ENCODE measurements at regions not wholly inside any gene's neighbourhood (a gene's known extent, or its start where the extent isn't known, plus 50 kb on each side); places are given as distances from the start of the nearest gene placed in this dataset.

- no peaks in the 10 kb centered on the region for H3K9me2 ChIP-seq (ENCODE audit: low read depth, low read length)
- no peaks in the 10 kb centered on the region for H3F3A ChIP-seq (ENCODE audit: insufficient read depth, low read length)
- H3K4me3 ChIP-seq (ENCODE audit: low read depth, low read length, poor library complexity, severe bottlenecking) = no peak overlapping the region
- H3K4me1 ChIP-seq (ENCODE audit: insufficient read depth, low read length, severe bottlenecking) = no peaks in the 10 kb centered on the region
- no peak overlapping the region for H3K9ac ChIP-seq (ENCODE audit: low read length)
- H3K9me3 ChIP-seq (ENCODE audit: low read length) = no peaks in the 10 kb centered on the region
- TF ChIP-seq CTCF (IDR thresholded peaks at IDR 0.05; ENCODE audit: low read length) (no peak), EZH2 (IDR thresholded peaks at IDR 0.05; ENCODE audit: borderline replicate concordance, low read length) (no peak)
- H3K27me3 ChIP-seq (ENCODE audit: insufficient read depth, low read length) = no peaks in the 10 kb centered on the region
- H2AFZ ChIP-seq (ENCODE audit: low read length) = no peak overlapping the region
- no peak overlapping the region for H3K4me2 ChIP-seq (ENCODE audit: low read length)
- H4K20me1 ChIP-seq (ENCODE audit: insufficient read depth, low read length) = no peaks in the 10 kb centered on the region
- H3K79me2 ChIP-seq (ENCODE audit: insufficient read depth, low read length) = no peaks in the 10 kb centered on the region
- H3K36me3 ChIP-seq (ENCODE audit: insufficient read depth, low read length) = no peaks in the 10 kb centered on the region
- H3K27ac ChIP-seq (ENCODE audit: low read depth, low read length, poor library complexity, severe bottlenecking) = no peak overlapping the region
These were observed 400.0 kb upstream of the SLC24A2 start for GRCh38 chr9:20188616-20189369.

GRCh38 chr9:20187318-20187717, 398.5 kb upstream of the SLC24A2 start:
- no peak for TF ChIP-seq EZH2 (IDR thresholded peaks at IDR 0.05; ENCODE audit: borderline replicate concordance, low read length)
- no peak for TF ChIP-seq CTCF (IDR thresholded peaks at IDR 0.05; ENCODE audit: low read length)
- Histone ChIP-seq H3K9me3 (ENCODE audit: low read length) (no peaks in the 10 kb centered on the region), H3K27ac (ENCODE audit: low read depth, low read length, poor library complexity, severe bottlenecking) (no peak overlapping the region), H3K4me1 (ENCODE audit: insufficient read depth, low read length, severe bottlenecking) (no peaks in the 10 kb centered on the region), H3K36me3 (ENCODE audit: insufficient read depth, low read length) (no peaks in the 10 kb centered on the region), H3F3A (ENCODE audit: insufficient read depth, low read length) (no peaks in the 10 kb centered on the region), H4K20me1 (ENCODE audit: insufficient read depth, low read length) (no peaks in the 10 kb centered on the region), H3K27me3 (ENCODE audit: insufficient read depth, low read length) (no peaks in the 10 kb centered on the region), H3K4me3 (ENCODE audit: low read depth, low read length, poor library complexity, severe bottlenecking) (no peak overlapping the region), H3K79me2 (ENCODE audit: insufficient read depth, low read length) (no peaks in the 10 kb centered on the region), H3K9ac (ENCODE audit: low read length) (no peak overlapping the region), H3K9me2 (ENCODE audit: low read depth, low read length) (no peaks in the 10 kb centered on the region), H3K4me2 (ENCODE audit: low read length) (no peak overlapping the region), H2AFZ (ENCODE audit: low read length) (no peak overlapping the region)

GRCh38 chr9:20186823-20187222, 398.0 kb upstream of the SLC24A2 start:
- no peaks in the 10 kb centered on the region for H3K9me3 ChIP-seq (ENCODE audit: low read length)
- no peaks in the 10 kb centered on the region for H3K27me3 ChIP-seq (ENCODE audit: insufficient read depth, low read length)
- no peak overlapping the region for H3K9ac ChIP-seq (ENCODE audit: low read length)
- no peaks in the 10 kb centered on the region for H4K20me1 ChIP-seq (ENCODE audit: insufficient read depth, low read length)
- no peak overlapping the region for H3K27ac ChIP-seq (ENCODE audit: low read depth, low read length, poor library complexity, severe bottlenecking)
- no peaks in the 10 kb centered on the region for H3F3A ChIP-seq (ENCODE audit: insufficient read depth, low read length)
- H3K4me3 ChIP-seq (ENCODE audit: low read depth, low read length, poor library complexity, severe bottlenecking) = no peak overlapping the region
- H2AFZ ChIP-seq (ENCODE audit: low read length) = no peak overlapping the region
- H3K4me1 ChIP-seq (ENCODE audit: insufficient read depth, low read length, severe bottlenecking) = no peaks in the 10 kb centered on the region
- no peak overlapping the region for H3K4me2 ChIP-seq (ENCODE audit: low read length)
- TF ChIP-seq CTCF (IDR thresholded peaks at IDR 0.05; ENCODE audit: low read length) = no peak
- no peak for TF ChIP-seq EZH2 (IDR thresholded peaks at IDR 0.05; ENCODE audit: borderline replicate concordance, low read length)
- H3K36me3 ChIP-seq (ENCODE audit: insufficient read depth, low read length) = no peaks in the 10 kb centered on the region
- H3K79me2 ChIP-seq (ENCODE audit: insufficient read depth, low read length) = no peaks in the 10 kb centered on the region
- H3K9me2 ChIP-seq (ENCODE audit: low read depth, low read length) = no peaks in the 10 kb centered on the region
